Astrocyte of the hippocampus (primary cell): ENCODE measurements at regions not wholly inside any gene's neighbourhood (a gene's known extent, or its start where the extent isn't known, plus 50 kb on each side); places are given as distances from the start of the nearest gene placed in this dataset.
"Not testable (repeated sequence)": the region's sequence is repeated elsewhere in the genome, so short reads cannot be mapped to it uniquely, and the experiment has no call there.

Experiments used
- DNase-seq: peaks from one replicate; pipeline ENCODE4 v3.0.0; 2011; ENCODE audit warnings: low read depth, low spot score

- not testable (repeated sequence) for DNase-seq
These were observed 248.3 kb downstream of the CDH7 start for GRCh38 chr18:65998971-65999700.

GRCh38 chr18:65995206-65995605, 244.4 kb downstream of the CDH7 start:
- no peak for DNase-seq

GRCh38 chr18:65994302-65994701, 243.5 kb downstream of the CDH7 start:
- no peak for DNase-seq

GRCh38 chr18:65990944-65991708, 240.3 kb downstream of the CDH7 start:
- DNase-seq: no peak

- no peak for DNase-seq
These were observed 239.4 kb downstream of the CDH7 start for GRCh38 chr18:65990174-65990690.

- DNase-seq: no peak
These were observed 238.2 kb downstream of the CDH7 start for GRCh38 chr18:65988972-65989371.

GRCh38 chr18:65988386-65988785, 237.6 kb downstream of the CDH7 start:
- DNase-seq: no peak

- no peak for DNase-seq
These were observed 232.9 kb downstream of the CDH7 start for GRCh38 chr18:65983750-65984149.

- no peak for DNase-seq
These were observed 224.7 kb downstream of the CDH7 start for GRCh38 chr18:65975536-65975935.

- DNase-seq: no peak
These were observed 223.9 kb downstream of the CDH7 start for GRCh38 chr18:65974758-65975157.

- DNase-seq: peak; percentile 4
These were observed 217.6 kb downstream of the CDH7 start for GRCh38 chr18:65968239-65969004.

GRCh38 chr18:65955747-65956146, 204.9 kb downstream of the CDH7 start:
- no peak for DNase-seq

GRCh38 chr18:65954372-65954771, 203.6 kb downstream of the CDH7 start:
- no peak for DNase-seq

- no peak for DNase-seq
These were observed 196.0 kb downstream of the CDH7 start for GRCh38 chr18:65946777-65947176.

GRCh38 chr18:65943268-65943667, 192.5 kb downstream of the CDH7 start:
- no peak for DNase-seq

- no peak for DNase-seq
These were observed 192.0 kb downstream of the CDH7 start for GRCh38 chr18:65942854-65943253.

- DNase-seq: no peak
These were observed 191.3 kb downstream of the CDH7 start for GRCh38 chr18:65942104-65942503.

GRCh38 chr18:65941482-65941881, 190.7 kb downstream of the CDH7 start:
- no peak for DNase-seq
